ENCODE measurements at regions not wholly inside any gene's neighbourhood (a gene's known extent, or its start where the extent isn't known, plus 50 kb on each side); places are given as distances from the start of the nearest gene placed in this dataset.

- TF ChIP-seq CTCF (IDR thresholded peaks at IDR 0.05; ENCODE audit: low read depth, low read length) (no peak), POLR2A (IDR thresholded peaks at IDR 0.05; ENCODE audit: extremely low read depth, insufficient read length) (no peak)
Measured at GRCh38 chr12:85523197-85523596, 243.2 kb downstream of the ALX1 start.
